ENCODE measurements at regions not wholly inside any gene's neighbourhood (a gene's known extent, or its start where the extent isn't known, plus 50 kb on each side); places are given as distances from the start of the nearest gene placed in this dataset.
"Not testable (repeated sequence)": the region's sequence is repeated elsewhere in the genome, so short reads cannot be mapped to it uniquely, and the experiment has no call there.

- DNase-seq (ENCODE audit: low spot score), result no peak
Measured at GRCh38 chr16:13631213-13631767, 288.7 kb upstream of the ERCC4 start.

DNA sequence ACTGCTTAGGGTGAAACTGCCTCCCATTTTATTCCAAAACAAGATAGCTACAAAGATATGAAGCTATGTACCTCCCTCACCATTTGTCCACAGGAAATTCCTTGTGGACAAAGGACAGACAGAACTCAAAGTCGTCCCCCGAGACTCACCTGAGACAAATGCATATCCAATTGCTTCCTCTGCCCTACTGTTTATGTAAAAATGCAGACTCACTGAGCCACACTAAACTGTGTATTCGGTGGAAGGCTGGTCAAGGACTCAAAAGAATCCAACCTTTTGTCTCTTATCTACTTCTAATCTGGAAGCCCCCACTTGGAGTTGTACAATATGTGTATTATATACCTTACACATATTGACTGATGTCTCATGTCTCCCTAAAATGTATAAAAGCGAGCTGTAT is 288.0 kb upstream of the ERCC4 start:
- no peak for DNase-seq (ENCODE audit: low spot score)

- not testable (repeated sequence) for DNase-seq (ENCODE audit: low spot score)
Measured at GRCh38 chr16:13632504-13632903, 287.4 kb upstream of the ERCC4 start.

GRCh38 chr16:13633391-13633861 is 286.5 kb upstream of the ERCC4 start:
- DNase-seq (ENCODE audit: low spot score), result no peak

DNA sequence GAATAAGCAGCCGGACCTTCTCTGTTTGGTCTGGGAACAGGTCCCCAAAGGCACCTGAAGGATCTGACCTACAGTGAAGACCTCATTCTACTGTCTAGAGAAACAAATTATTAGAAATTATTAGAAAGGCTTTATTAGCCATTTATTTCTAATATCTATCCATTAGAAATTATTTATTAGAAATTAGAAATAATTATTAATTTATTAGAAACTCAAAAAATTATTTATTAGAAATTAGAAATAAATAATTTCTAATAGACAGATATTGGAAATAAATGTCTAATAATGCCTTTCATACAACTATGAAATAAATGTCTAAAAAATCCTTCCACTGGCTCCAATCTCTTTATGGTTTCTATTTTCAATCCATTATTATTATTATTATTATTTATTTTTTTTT is 285.7 kb upstream of the ERCC4 start:
- DNase-seq (ENCODE audit: low spot score), result no peak

GRCh38 chr16:13634959-13635358 is 285.0 kb upstream of the ERCC4 start:
- no peak for DNase-seq (ENCODE audit: low spot score)

- no peak for DNase-seq (ENCODE audit: low spot score)
Measured at GRCh38 chr16:13638218-13638617, 281.7 kb upstream of the ERCC4 start.

GRCh38 chr16:13643412-13643811 is 276.5 kb upstream of the ERCC4 start:
- no peak for DNase-seq (ENCODE audit: low spot score)

- no peak for DNase-seq (ENCODE audit: low spot score)
Measured at GRCh38 chr16:13645601-13646245, 274.2 kb upstream of the ERCC4 start.

DNA sequence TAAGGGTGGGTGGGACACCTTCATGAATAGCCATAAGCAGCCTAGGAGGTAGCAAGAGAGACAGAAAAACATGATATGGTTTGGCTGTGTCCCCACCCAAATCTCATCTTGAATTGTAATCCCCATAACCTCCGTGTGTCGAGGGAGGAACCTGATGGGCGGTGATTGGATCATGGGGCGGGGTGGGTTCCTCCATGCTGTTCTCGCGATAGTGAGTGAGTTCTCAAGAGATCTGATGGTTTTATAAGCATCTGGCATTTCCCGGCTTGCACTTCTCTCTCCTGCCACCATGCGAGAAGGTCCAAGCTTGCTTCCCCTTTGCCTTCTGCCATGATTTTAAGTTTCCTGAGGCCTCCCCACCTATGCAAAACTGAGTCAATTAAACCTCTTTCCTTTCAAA is 259.1 kb upstream of the ERCC4 start:
- no peak for DNase-seq (ENCODE audit: low spot score)

GRCh38 chr16:13665876-13666275 is 254.1 kb upstream of the ERCC4 start:
- DNase-seq (ENCODE audit: low spot score), result no peak

GRCh38 chr16:13672196-13672595 is 247.8 kb upstream of the ERCC4 start:
- DNase-seq (ENCODE audit: low spot score), result no peak

DNA sequence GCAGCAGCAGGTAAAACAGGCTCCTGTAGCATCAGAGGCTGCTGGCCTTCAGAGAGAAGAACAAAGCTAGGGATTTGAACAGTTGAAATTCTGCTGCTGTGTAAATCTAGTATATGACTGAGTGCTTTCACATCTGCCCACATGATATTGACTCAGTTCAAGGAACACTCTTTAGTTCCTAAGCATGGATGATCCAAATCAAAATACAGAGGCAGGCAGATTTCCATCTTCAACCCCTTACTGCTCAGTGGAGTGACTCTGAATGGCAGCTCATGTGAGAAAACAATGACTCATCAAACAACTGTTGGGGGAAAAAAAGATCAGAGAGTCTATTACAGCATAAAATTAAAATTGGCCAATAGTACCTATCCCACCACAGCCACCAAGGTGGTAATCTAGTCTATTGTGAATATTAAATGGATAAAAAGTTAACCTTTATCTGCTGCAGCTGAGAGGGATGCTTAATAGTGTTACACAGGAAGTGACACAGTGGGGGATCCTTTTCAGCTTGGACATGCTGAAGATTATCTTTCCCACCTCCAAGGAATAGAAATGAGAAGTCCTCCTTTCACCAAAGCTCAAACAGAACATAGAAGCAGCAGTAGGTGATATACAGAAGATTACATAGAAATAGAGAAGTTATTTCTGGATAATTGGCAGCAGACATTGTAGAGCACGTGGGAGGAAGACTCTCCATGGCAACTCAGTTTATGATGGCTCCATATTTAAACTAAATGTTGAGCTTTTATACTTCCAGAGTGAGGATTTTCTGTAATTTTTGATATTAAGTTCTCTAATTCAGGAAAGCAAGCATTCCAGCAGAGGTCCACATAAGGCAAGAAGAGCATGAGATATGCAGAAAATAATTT is 239.7 kb upstream of the ERCC4 start:
- no peak for DNase-seq (ENCODE audit: low spot score)

DNA sequence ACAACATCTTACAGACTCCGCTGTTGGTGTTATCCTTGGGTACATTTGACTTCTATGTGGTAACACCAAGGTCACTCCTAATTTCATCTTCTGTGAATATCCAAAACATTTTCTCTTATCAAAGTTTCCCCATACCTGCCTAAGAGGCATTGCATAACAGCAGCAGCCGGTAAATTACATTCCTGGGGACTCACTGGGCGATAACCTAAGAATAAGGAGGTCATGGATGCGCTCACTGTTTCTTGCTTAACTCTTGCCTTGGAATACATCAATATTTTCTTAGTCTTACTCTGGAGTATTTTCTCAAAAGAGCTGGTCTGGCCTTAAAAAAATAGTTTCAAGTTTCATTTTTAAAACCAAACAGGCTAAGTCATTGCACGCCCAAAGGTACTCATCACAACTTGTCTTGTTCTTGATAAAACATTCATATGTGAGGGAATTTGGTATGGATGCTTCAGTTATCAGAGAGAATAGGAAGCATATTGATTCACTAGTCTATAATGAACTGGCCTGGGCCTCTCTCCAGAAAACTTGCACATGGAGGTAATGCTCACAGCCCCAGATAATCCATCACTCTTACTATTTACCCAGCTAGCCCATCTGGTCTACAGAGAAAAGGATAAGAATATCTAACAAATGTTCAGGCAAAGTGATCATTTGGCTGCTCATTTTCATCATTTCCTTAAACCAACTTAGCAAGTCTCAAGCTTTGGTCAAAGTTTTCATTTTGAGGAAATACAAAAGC is 235.0 kb upstream of the ERCC4 start:
- no peak for DNase-seq (ENCODE audit: low spot score)

- DNase-seq (ENCODE audit: low spot score), result no peak
Measured at GRCh38 chr16:13696017-13696416, 223.9 kb upstream of the ERCC4 start.

GRCh38 chr16:13697013-13697412 is 222.9 kb upstream of the ERCC4 start:
- no peak for DNase-seq (ENCODE audit: low spot score)

GRCh38 chr16:13697568-13697967 is 222.4 kb upstream of the ERCC4 start:
- DNase-seq (ENCODE audit: low spot score), result no peak

DNA sequence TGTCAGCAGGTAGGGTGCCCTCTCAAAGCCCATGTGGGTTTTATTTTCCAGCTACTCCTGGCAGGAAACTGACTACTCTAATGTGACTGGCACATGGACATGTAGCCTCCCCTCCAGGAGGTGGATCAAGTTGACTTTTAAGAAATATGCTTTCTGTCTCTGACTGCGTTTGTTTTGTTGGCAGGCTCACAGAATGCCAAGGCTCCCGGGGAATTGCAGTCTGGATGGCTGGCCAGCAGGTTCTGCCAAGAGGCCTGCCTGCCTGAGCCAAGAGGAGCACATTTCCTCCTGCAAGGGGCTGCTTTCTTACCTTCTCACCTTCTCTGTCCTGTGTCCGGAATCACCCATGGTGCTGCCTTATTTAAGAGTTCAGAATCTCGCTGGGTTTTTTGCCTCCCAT is 217.3 kb upstream of the ERCC4 start:
- DNase-seq (ENCODE audit: low spot score), result no peak

GRCh38 chr16:13708347-13709120 is 211.4 kb upstream of the ERCC4 start:
- no peak for DNase-seq (ENCODE audit: low spot score)

DNA sequence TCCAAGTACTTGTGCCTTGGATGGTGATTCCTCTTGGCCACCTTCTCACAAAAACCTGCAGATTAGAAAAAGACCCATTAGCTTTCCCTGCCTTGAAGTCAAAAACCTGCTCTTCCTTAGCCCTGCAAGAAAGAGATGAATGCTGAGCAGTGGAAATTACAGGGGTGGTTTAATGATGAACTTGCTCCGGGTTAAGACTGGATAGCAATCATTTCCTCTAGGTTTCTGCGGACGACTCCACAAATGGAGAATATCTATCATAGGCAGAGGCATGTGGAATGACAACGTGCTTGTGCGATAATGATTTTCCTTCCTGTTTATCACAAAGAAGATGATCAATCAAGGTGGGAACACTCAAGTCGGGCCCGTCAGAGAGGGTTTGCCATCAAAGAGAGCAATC is 201.2 kb upstream of the ERCC4 start:
- DNase-seq (ENCODE audit: low spot score), result no peak

DNA sequence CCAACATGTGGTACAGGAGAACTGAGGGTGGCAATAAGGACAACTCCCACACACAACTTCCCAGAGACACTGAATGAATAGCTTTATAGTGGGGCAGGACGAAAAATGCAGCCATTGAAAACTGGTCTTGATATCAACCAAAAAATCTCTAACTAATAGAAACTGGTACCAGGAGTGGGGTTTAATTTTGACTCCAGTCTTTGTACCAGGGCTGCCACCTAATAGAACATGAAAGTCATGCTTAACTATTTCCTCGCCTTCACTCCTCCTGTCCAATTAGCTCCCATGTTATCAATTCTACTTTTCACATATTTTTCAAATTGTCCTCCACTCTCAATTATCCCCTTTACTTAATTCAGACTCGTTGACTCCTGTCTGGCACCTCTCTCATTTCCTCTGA is 192.0 kb upstream of the ERCC4 start:
- no peak for DNase-seq (ENCODE audit: low spot score)

GRCh38 chr16:13733561-13733960 is 186.4 kb upstream of the ERCC4 start:
- no peak for DNase-seq (ENCODE audit: low spot score)

All from hepatic stellate cell (primary cell).